Liver (tissue), 8 donors: ENCODE measurements at regions not wholly inside any gene's neighbourhood (a gene's known extent, or its start where the extent isn't known, plus 50 kb on each side); places are given as distances from the start of the nearest gene placed in this dataset.

Experiments
- DNase-seq: peaks from one replicate; pipeline ENCODE4 v3.0.0-alpha.2; 2017; ENCODE audit warnings: low spot score
- H3K27ac ChIP-seq, 2 donors: one replicate each; pipeline ENCODE4 v1.7.0; 2013; ENCODE audit warnings: inconsistent platforms in 2 of 2, low read length in 2 of 2, control low read depth in 1 of 2, low read depth in 1 of 2, mild to moderate bottlenecking in 1 of 2
- H3K27me3 ChIP-seq, 4 donors: one replicate each; pipeline versions ENCODE4 v1.6.1 to v1.7.0; 2013; ENCODE audit warnings: low read length in 3 of 4, inconsistent platforms in 1 of 4, mild to moderate bottlenecking in 1 of 4, moderate library complexity in 1 of 4; ENCODE audit not compliant: control insufficient read depth in 4 of 4, insufficient read depth in 4 of 4
- H3K36me3 ChIP-seq, 4 donors: one replicate each; pipeline versions ENCODE4 v1.6.1 to v1.7.0; 2013; ENCODE audit warnings: low read length in 3 of 4, mild to moderate bottlenecking in 3 of 4, low read depth in 1 of 4, moderate library complexity in 1 of 4; ENCODE audit not compliant: control insufficient read depth in 4 of 4, insufficient read depth in 3 of 4
- H3K4me1 ChIP-seq, 4 donors: one replicate each; pipeline versions ENCODE4 v1.6.1 to v1.7.0; 2013; ENCODE audit warnings: low read length in 3 of 4, mild to moderate bottlenecking in 3 of 4, moderate library complexity in 1 of 4; ENCODE audit not compliant: control insufficient read depth in 4 of 4, insufficient read depth in 4 of 4
- H3K4me3 ChIP-seq, 3 donors: one replicate each; pipeline versions ENCODE4 v1.6.1 to v1.7.0; 2013; ENCODE audit warnings: low read length in 3 of 3, control low read depth in 1 of 3, low read depth in 1 of 3, mild to moderate bottlenecking in 1 of 3
- H3K9ac ChIP-seq, 2 donors: one replicate each; pipeline ENCODE4 v1.7.0; 2013; ENCODE audit warnings: low read length in 2 of 2, mild to moderate bottlenecking in 2 of 2, moderate library complexity in 2 of 2, control low read depth in 1 of 2, low read depth in 1 of 2
- H3K9me3 ChIP-seq, 4 donors: one replicate each; pipeline versions ENCODE4 v1.6.1 to v1.7.0; 2013; ENCODE audit warnings: low read length in 3 of 4; ENCODE audit not compliant: control insufficient read depth in 4 of 4
- CTCF ChIP-seq: fragments of 150-350 bp; IDR thresholded peaks from 2 replicates; pipeline ENCODE4 v1.5.1; 2017; ENCODE audit warnings: improper control_type of control experiment, low read depth, low read length; ENCODE audit not compliant: missing input control
- EGR1 ChIP-seq, 2 donors: IDR thresholded peaks; 2 replicates each; pipeline ENCODE4 v1.6.1; 2016 to 2018; ENCODE audit warnings: antibody characterized with exemption in 2 of 2, low read depth in 2 of 2
- FOXA1 ChIP-seq: IDR thresholded peaks from 2 replicates; pipeline ENCODE4 v1.6.1; 2016; ENCODE audit warnings: antibody characterized with exemption
- FOXA2 ChIP-seq: IDR thresholded peaks from 2 replicates; pipeline ENCODE4 v1.6.1; 2016; ENCODE audit warnings: antibody characterized with exemption
- GABPA ChIP-seq, 2 donors: IDR thresholded peaks in 1 of 2; conservative IDR thresholded peaks in 1 of 2; 2 replicates each; pipeline ENCODE4 v1.6.1; 2016; ENCODE audit warnings: antibody characterized with exemption in 2 of 2, mild to moderate bottlenecking in 1 of 2, moderate library complexity in 1 of 2
- HNF4A ChIP-seq, 2 donors: conservative IDR thresholded peaks; 2 replicates each; pipeline ENCODE4 v1.6.1; 2016; ENCODE audit warnings: antibody characterized with exemption in 2 of 2, mild to moderate bottlenecking in 2 of 2
- HNF4G ChIP-seq: IDR thresholded peaks from 2 replicates; pipeline ENCODE4 v1.6.1; 2016; ENCODE audit warnings: antibody characterized with exemption
- JUND ChIP-seq, 2 donors: IDR thresholded peaks; 2 replicates each; pipeline ENCODE4 v1.6.1; 2016; ENCODE audit warnings: antibody characterized with exemption in 2 of 2
- MAX ChIP-seq: IDR thresholded peaks from 2 replicates; pipeline ENCODE4 v1.6.1; 2016; ENCODE audit warnings: antibody characterized with exemption
- NR2F2 ChIP-seq: IDR thresholded peaks from 2 replicates; pipeline ENCODE4 v1.6.1; 2016; ENCODE audit warnings: antibody characterized with exemption
- RAD21 ChIP-seq, 2 donors: IDR thresholded peaks; 2 replicates each; pipeline ENCODE4 v1.6.1; 2016; ENCODE audit warnings: antibody characterized with exemption in 2 of 2, mild to moderate bottlenecking in 2 of 2
- RXRA ChIP-seq, 2 donors: IDR thresholded peaks; 2 replicates each; pipeline ENCODE4 v1.6.1; 2017 to 2018; ENCODE audit warnings: antibody characterized with exemption in 2 of 2, mild to moderate bottlenecking in 1 of 2
- SP1 ChIP-seq: IDR thresholded peaks from 2 replicates; pipeline ENCODE4 v1.6.1; 2018; ENCODE audit warnings: antibody characterized with exemption, mild to moderate bottlenecking
- TAF1 ChIP-seq: conservative IDR thresholded peaks from 2 replicates; pipeline ENCODE4 v1.6.1; 2016; ENCODE audit warnings: antibody characterized with exemption, mild to moderate bottlenecking
- YY1 ChIP-seq: IDR thresholded peaks from 2 replicates; pipeline ENCODE4 v1.6.1; 2016; ENCODE audit warnings: antibody characterized with exemption, mild to moderate bottlenecking
- ZBTB33 ChIP-seq: IDR thresholded peaks from 2 replicates; pipeline ENCODE4 v1.6.1; 2016; ENCODE audit warnings: antibody characterized with exemption
- WGBS: extraction: QIAGEN DNeasy Blood & Tissue Kit; methylation state at CpG from one replicate; pipeline ENCODE4 v1.1.7; 2013; 5-methylcytosine and 5-hydroxymethylcytosine counted together
- TF ChIP-seq, protein P1 (sequence below): IDR thresholded peaks from 2 replicates; pipeline ENCODE4 v1.6.1; 2016; ENCODE audit warnings: antibody characterized with exemption, mild to moderate bottlenecking
- TF ChIP-seq, protein P2 (sequence below): IDR thresholded peaks from 2 replicates; pipeline ENCODE4 v1.6.1; 2016; ENCODE audit warnings: antibody characterized with exemption
- donor health status: healthy.
- donor health status: healthy.
- donor health status: healthy.
- donor health status: healthy.
- donor health status: healthy.

GRCh38 chr11:28871090-28871489, 762.9 kb downstream of the METTL15 start:
- no peak overlapping the region for H3K4me3 ChIP-seq
- H3K9ac ChIP-seq: no peak overlapping the region
- H3K27ac ChIP-seq: no peak overlapping the region
- no peak for TF ChIP-seq ZBTB33
- no peak for TF ChIP-seq JUND (IDR thresholded peaks at IDR 0.05)
- TF ChIP-seq FOXA1: no peak
- TF ChIP-seq FOXA2: no peak
- TF ChIP-seq EGR1 (IDR thresholded peaks at IDR 0.05; ENCODE audit: low read depth in 2 of 2): no peak
- TF ChIP-seq RXRA (IDR thresholded peaks at IDR 0.05): no peak
- no peak for TF ChIP-seq NR2F2
- no peak for TF ChIP-seq HNF4G
- TF ChIP-seq TAF1: no peak
- TF ChIP-seq YY1: no peak
- no peak for TF ChIP-seq MAX
- TF ChIP-seq, protein P1, sequence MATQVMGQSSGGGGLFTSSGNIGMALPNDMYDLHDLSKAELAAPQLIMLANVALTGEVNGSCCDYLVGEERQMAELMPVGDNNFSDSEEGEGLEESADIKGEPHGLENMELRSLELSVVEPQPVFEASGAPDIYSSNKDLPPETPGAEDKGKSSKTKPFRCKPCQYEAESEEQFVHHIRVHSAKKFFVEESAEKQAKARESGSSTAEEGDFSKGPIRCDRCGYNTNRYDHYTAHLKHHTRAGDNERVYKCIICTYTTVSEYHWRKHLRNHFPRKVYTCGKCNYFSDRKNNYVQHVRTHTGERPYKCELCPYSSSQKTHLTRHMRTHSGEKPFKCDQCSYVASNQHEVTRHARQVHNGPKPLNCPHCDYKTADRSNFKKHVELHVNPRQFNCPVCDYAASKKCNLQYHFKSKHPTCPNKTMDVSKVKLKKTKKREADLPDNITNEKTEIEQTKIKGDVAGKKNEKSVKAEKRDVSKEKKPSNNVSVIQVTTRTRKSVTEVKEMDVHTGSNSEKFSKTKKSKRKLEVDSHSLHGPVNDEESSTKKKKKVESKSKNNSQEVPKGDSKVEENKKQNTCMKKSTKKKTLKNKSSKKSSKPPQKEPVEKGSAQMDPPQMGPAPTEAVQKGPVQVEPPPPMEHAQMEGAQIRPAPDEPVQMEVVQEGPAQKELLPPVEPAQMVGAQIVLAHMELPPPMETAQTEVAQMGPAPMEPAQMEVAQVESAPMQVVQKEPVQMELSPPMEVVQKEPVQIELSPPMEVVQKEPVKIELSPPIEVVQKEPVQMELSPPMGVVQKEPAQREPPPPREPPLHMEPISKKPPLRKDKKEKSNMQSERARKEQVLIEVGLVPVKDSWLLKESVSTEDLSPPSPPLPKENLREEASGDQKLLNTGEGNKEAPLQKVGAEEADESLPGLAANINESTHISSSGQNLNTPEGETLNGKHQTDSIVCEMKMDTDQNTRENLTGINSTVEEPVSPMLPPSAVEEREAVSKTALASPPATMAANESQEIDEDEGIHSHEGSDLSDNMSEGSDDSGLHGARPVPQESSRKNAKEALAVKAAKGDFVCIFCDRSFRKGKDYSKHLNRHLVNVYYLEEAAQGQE: no peak
- TF ChIP-seq HNF4A (conservative IDR thresholded peaks at IDR 0.05): no peak
- TF ChIP-seq, protein P2, sequence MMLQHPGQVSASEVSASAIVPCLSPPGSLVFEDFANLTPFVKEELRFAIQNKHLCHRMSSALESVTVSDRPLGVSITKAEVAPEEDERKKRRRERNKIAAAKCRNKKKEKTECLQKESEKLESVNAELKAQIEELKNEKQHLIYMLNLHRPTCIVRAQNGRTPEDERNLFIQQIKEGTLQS: no peak
- no peaks in the 10 kb centered on the region for H3K4me1 ChIP-seq
- H3K36me3 ChIP-seq: no peaks in the 10 kb centered on the region
- WGBS: 88% methylated on average over 1 of the region's 1 CpG
- peaks cover 0 to 2% (median 0%) of the 10 kb centered on the region in 4 donors for H3K27me3 ChIP-seq
- H3K9me3 ChIP-seq: no peaks in the 10 kb centered on the region
- no peak for DNase-seq

DNA sequence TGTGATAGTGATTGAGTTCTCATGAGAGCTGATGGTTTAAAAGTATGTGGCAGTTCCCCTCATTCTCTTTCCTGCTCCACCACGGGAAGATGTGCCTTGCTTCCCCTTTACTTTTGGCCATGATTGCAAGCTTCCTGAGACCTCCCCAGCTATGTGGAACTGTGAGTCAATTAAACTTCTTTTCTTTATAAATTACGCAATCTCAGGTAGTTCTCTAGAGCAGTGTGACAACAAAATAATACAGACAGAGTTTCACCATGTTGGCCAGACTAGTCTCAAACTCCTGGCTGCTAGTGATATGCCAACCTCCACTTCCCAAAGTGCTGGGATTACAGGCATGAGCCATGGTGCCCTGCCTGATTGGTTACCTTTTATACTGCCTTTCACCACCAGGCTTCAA, 755.2 kb downstream of the METTL15 start:
- H3K36me3 ChIP-seq: no peaks in the 10 kb centered on the region
- no peak overlapping the region for H3K4me3 ChIP-seq
- no peaks in the 10 kb centered on the region for H3K4me1 ChIP-seq
- H3K27ac ChIP-seq: no peak overlapping the region
- TF ChIP-seq HNF4A (conservative IDR thresholded peaks at IDR 0.05) (no peak), MAX (no peak), RAD21 (IDR thresholded peaks at IDR 0.05) (no peak), CTCF (no peak), TAF1 (no peak), SP1 (no peak), JUND (IDR thresholded peaks at IDR 0.05) (no peak), FOXA1 (no peak), YY1 (no peak), FOXA2 (no peak), HNF4G (no peak), ZBTB33 (no peak), RXRA (IDR thresholded peaks at IDR 0.05) (no peak), GABPA (IDR thresholded peaks at IDR 0.05 in 1 of 2, conservative IDR thresholded peaks at IDR 0.05 in 1 of 2) (no peak)
- TF ChIP-seq, protein P2: no peak
- H3K9ac ChIP-seq: no peak overlapping the region
- DNase-seq: no peak
- peaks cover 0 to 3% (median 0%) of the 10 kb centered on the region in 4 donors for H3K9me3 ChIP-seq
- peaks cover 0 to 2% (median under 1%) of the 10 kb centered on the region in 4 donors for H3K27me3 ChIP-seq
- 85% methylated on average over 2 of the region's 2 CpGs for WGBS
